Gastroesophageal sphincter (tissue), 4 donors: ENCODE measurements at regions not wholly inside any gene's neighbourhood (a gene's known extent, or its start where the extent isn't known, plus 50 kb on each side); places are given as distances from the start of the nearest gene placed in this dataset.
"Not testable (repeated sequence)": the region's sequence is repeated elsewhere in the genome, so short reads cannot be mapped to it uniquely, and the experiment has no call there.

Source experiments
- ATAC-seq: fragments of 150-250 bp; one replicate; pipeline ENCODE4 v1.9.1; 2016; ENCODE audit warnings: mild to moderate bottlenecking, moderate library complexity
- H3K27ac ChIP-seq, 4 donors: fragments of 200-600 bp; sonication (generic) in 3 of 4; 1 replicate in 3 of 4; 2 replicates in 1 of 4; pipeline ENCODE4 v1.5.1; 2016 to 2019
- H3K27me3 ChIP-seq: fragments of 200-600 bp; sonication (generic); one replicate; pipeline ENCODE4 v1.5.1; 2019
- H3K36me3 ChIP-seq, 2 donors: fragments of 200-600 bp; sonication (generic); one replicate each; pipeline ENCODE4 v1.5.1; 2019; ENCODE audit warnings: control low read depth in 1 of 2
- H3K4me1 ChIP-seq, 3 donors: fragments of 200-600 bp; sonication (generic); 1 replicate in 2 of 3; 2 replicates in 1 of 3; pipeline ENCODE4 v1.5.1; 2016 to 2019; ENCODE audit warnings: control low read depth in 2 of 3
- H3K4me3 ChIP-seq, 2 donors: fragments of 200-600 bp; sonication (generic); one replicate each; pipeline ENCODE4 v1.5.1; 2019; ENCODE audit warnings: mild to moderate bottlenecking in 1 of 2, moderate library complexity in 1 of 2
- H3K9me3 ChIP-seq, 3 donors: fragments of 200-600 bp; sonication (generic); one replicate each; pipeline ENCODE4 v1.5.1; 2017 to 2019; ENCODE audit warnings: control low read depth in 2 of 3
- CTCF ChIP-seq, 4 experiments: fragments of 200-600 bp in 2 of 4; fragments of 450-650 bp in 2 of 4; sonication (generic) in 1 of 4; IDR thresholded peaks; one replicate each; pipeline ENCODE4 v1.5.1; 2017 to 2019; ENCODE audit warnings: antibody characterized with exemption in 4 of 4, mild to moderate bottlenecking in 2 of 4, moderate library complexity in 2 of 4
- EP300 ChIP-seq: sonication (generic); formaldehyde crosslinking; IDR thresholded peaks from one replicate; pipeline ENCODE4 v1.6.1; 2017; ENCODE audit warnings: antibody characterized with exemption, mild to moderate bottlenecking
- POLR2A ChIP-seq, 2 donors: fragments of 450-650 bp; IDR thresholded peaks; one replicate each; pipeline ENCODE4 v1.6.1; 2017; ENCODE audit warnings: antibody characterized with exemption in 2 of 2, mild to moderate bottlenecking in 2 of 2, moderate library complexity in 1 of 2
- POLR2AphosphoS5 ChIP-seq: sonication (generic); formaldehyde crosslinking; IDR thresholded peaks from one replicate; pipeline ENCODE4 v1.6.1; 2017; ENCODE audit warnings: antibody characterized with exemption
- WGBS, 2 donors: methylation state at CpG; one replicate each; pipeline ENCODE4 v1.1.5; 2018; ENCODE audit warnings: low coverage in 1 of 2; 5-methylcytosine and 5-hydroxymethylcytosine counted together

- no peak overlapping the region for H3K27ac ChIP-seq
- no peak for ATAC-seq
- no peaks in the 10 kb centered on the region for H3K36me3 ChIP-seq
- H3K9me3 ChIP-seq, result peaks cover 0 to 15% (median 0%) of the 10 kb centered on the region in 3 donors
- TF ChIP-seq CTCF (IDR thresholded peaks at IDR 0.05), result no peak
- TF ChIP-seq POLR2AphosphoS5, result no peak
- no peak for TF ChIP-seq POLR2A (IDR thresholded peaks at IDR 0.05)
- no peak for TF ChIP-seq EP300
- H3K4me1 ChIP-seq, result no peaks in the 10 kb centered on the region
- no peaks in the 10 kb centered on the region for H3K27me3 ChIP-seq
- no CpG with 5 or more reads among the region's 1 CpG for WGBS, 2 donors
- H3K4me3 ChIP-seq, result no peak overlapping the region
These were observed 351.5 kb upstream of the EMCN start for GRCh38 chr4:100869276-100869675.

- WGBS, 2 donors, result no CpG with 5 or more reads among the region's 4 CpGs
- not testable (repeated sequence) for H3K27ac ChIP-seq, H3K27me3 ChIP-seq, H3K4me1 ChIP-seq, H3K36me3 ChIP-seq, H3K4me3 ChIP-seq, ATAC-seq
- peaks cover 0 to 21% (median 0%) of the 10 kb centered on the region in 3 donors for H3K9me3 ChIP-seq
These were observed 350.5 kb upstream of the EMCN start for GRCh38 chr4:100868281-100868680.

DNA sequence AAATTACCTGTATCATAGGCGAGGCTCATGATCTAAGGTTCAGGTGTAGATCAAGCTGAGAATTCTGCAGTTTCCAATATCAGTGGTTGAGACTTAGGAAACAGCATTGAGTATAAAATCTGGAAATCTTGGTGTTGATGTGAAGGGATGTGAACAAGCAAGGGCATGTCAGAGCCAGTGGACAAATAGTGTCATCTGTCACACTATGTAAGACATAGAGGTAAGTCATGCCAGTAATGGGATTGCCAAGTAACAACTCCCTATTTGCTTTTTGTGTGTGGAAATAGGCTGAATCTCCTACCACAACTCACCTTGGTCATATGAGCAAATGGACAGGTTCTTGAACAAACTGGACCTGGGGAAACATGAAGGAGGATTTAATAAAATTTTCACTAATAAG is 334.5 kb upstream of the EMCN start:
- H3K4me3 ChIP-seq, result no peak overlapping the region
- no peaks in the 10 kb centered on the region for H3K9me3 ChIP-seq
- no peak overlapping the region for H3K27ac ChIP-seq
- ATAC-seq, result no peak
- H3K27me3 ChIP-seq, result no peaks in the 10 kb centered on the region
- WGBS, 2 donors, result 92% methylated on average over 1 of the region's 1 CpG; no CpG with 5 or more reads in 1 of the 2 donors
- no peaks in the 10 kb centered on the region for H3K36me3 ChIP-seq
- H3K4me1 ChIP-seq, result no peaks in the 10 kb centered on the region
- TF ChIP-seq EP300, result no peak
- no peak for TF ChIP-seq CTCF (IDR thresholded peaks at IDR 0.05)
- TF ChIP-seq POLR2AphosphoS5, result no peak
- TF ChIP-seq POLR2A (IDR thresholded peaks at IDR 0.05), result no peak

DNA sequence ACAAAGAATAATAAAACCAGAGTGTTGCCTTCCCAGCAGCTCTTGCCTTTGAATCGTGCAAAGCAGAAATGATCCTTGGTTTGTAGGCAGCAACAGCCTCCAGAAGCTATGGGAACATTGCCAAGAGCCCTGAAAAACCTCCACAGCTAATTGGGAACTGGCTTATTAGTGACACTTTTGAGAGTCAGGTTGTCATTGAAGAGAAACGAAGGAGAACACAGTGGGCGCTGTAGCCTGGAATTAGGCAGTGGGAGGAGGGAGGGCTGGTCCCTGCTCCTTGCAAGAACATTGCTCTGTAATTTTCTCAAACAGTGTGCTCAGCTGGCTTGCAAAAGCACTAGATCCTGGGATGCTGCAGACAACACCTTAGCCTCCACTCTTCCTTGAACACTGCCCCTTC is 331.5 kb upstream of the EMCN start:
- Histone ChIP-seq H3K27me3 (no peaks in the 10 kb centered on the region), H3K4me3 (no peak overlapping the region), H3K4me1 (no peaks in the 10 kb centered on the region), H3K36me3 (no peaks in the 10 kb centered on the region), H3K9me3 (no peaks in the 10 kb centered on the region), H3K27ac (no peak overlapping the region)
- TF ChIP-seq POLR2A (IDR thresholded peaks at IDR 0.05) (no peak), CTCF (IDR thresholded peaks at IDR 0.05) (no peak), POLR2AphosphoS5 (no peak), EP300 (no peak)
- 27 to 45% methylated on average over 3 of the region's 3 CpGs for WGBS, 2 donors
- ATAC-seq, result no peak

DNA sequence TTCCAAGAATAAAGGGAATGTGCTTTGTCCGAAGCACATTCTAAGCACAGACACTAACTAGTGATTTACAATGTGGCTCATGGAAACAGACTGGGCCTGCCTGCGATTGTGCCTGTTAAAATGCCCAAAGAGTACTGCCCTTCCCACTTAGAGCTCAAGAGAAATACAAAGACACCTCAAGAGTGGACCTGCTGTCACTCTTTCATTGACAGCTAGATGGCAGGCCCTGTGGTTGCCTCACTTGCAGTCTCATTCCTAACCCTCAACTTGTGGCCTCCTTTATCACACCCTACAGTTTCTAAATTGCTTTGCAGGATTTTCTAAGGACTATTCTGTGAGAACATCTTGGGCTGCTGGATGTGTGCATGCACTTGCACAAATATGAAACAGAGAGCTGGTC is 331.0 kb upstream of the EMCN start:
- Histone ChIP-seq H3K9me3 (no peaks in the 10 kb centered on the region), H3K36me3 (no peaks in the 10 kb centered on the region), H3K27ac (no peak overlapping the region), H3K4me1 (no peaks in the 10 kb centered on the region), H3K27me3 (no peaks in the 10 kb centered on the region), H3K4me3 (no peak overlapping the region)
- 89 to 100% methylated on average over 1 to 2 of the region's 2 CpGs for WGBS, 2 donors
- TF ChIP-seq POLR2AphosphoS5, result no peak
- no peak for TF ChIP-seq CTCF (IDR thresholded peaks at IDR 0.05)
- TF ChIP-seq EP300, result no peak
- no peak for ATAC-seq

DNA sequence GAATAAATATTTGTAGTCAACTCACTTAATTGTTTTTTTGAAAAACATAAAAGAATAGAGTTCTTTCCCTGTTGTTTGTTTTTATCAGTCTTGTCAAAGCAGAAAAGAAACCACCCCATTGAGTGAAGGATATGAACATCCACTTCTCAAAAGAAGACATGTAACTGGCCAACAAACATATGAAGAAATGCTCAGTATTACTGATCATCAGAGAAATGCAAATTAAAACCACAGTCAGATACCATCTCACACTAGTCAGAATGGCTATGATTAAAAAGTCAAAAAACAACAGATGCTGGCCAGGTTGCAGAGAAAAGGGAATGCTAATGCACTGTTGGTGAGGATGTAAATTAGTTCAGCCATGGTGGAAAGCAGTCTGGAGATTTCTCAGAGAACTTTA is 326.1 kb upstream of the EMCN start:
- Histone ChIP-seq H3K9me3 (no peaks in the 10 kb centered on the region), H3K4me1 (no peaks in the 10 kb centered on the region), H3K36me3 (no peaks in the 10 kb centered on the region), H3K27ac (no peak overlapping the region), H3K27me3 (no peaks in the 10 kb centered on the region), H3K4me3 (no peak overlapping the region)
- no peak for TF ChIP-seq EP300
- TF ChIP-seq POLR2AphosphoS5, result no peak
- no peak for TF ChIP-seq POLR2A (IDR thresholded peaks at IDR 0.05)
- no peak for TF ChIP-seq CTCF (IDR thresholded peaks at IDR 0.05)
- no peak for ATAC-seq
